GM12864 (cell line): ENCODE measurements at regions not wholly inside any gene's neighbourhood (a gene's known extent, or its start where the extent isn't known, plus 50 kb on each side); places are given as distances from the start of the nearest gene placed in this dataset.

Experiments used
- DNase-seq: peaks from one replicate; pipeline ENCODE4 v3.0.0-alpha.2; 2011; ENCODE audit warnings: low read depth
- H3K4me3 ChIP-seq: 2 replicates; pipeline ENCODE4 v1.5.1; 2011; ENCODE audit warnings: mild to moderate bottlenecking, low read depth, low read length, control low read depth
- CTCF ChIP-seq: IDR thresholded peaks from 2 replicates; pipeline ENCODE4 v1.5.1; 2011; ENCODE audit warnings: low read depth, mild to moderate bottlenecking, moderate library complexity, low read length, control low read depth, inconsistent platforms; ENCODE audit errors: missing control alignments

- no peak overlapping the region for H3K4me3 ChIP-seq
- DNase-seq, result no peak
- no peak for TF ChIP-seq CTCF
These were observed 553.7 kb upstream of the AMELY start for GRCh38 chrY:7465185-7465621.

DNA sequence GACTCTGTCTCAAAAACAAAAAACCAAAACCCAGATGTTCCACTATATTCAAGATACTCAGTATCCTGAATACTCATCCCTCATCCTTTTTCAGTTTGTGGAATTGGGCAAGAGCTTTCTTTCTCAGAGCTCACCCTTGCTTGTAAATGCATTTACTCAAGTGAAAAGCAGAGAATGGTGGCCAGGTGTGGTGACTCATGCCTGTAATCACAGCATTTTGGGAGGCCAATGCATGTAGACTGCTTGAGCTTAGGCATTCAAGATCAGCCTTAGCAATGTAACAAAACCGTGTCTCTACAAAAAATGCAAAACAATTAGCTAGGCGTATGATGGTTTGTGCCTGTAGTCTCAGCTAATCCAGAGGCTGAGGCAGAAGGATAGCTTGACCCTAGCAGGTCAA lies 553.2 kb upstream of the AMELY start:
- no peak overlapping the region for H3K4me3 ChIP-seq
- no peak for TF ChIP-seq CTCF
- DNase-seq, result no peak

DNA sequence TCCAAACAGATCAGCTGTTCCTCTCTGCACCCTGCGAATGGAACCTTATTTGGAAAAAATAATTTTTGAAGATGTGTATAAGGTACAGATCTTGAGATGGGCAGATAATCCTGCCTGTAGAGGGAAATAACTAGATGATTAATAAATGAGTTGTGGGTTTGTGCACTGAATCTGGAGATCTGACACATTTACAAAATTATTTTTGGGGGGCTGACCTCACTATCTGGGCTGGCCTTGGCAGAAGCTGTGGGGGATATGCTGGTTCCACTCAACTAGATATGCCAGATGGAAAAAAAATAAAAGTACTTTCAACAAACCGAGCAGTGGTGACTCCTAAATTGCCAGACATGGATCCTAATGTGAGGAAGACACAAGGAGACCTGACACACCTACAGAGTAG lies 552.2 kb upstream of the AMELY start:
- DNase-seq, result no peak
- no peak overlapping the region for H3K4me3 ChIP-seq
- TF ChIP-seq CTCF, result no peak

DNA sequence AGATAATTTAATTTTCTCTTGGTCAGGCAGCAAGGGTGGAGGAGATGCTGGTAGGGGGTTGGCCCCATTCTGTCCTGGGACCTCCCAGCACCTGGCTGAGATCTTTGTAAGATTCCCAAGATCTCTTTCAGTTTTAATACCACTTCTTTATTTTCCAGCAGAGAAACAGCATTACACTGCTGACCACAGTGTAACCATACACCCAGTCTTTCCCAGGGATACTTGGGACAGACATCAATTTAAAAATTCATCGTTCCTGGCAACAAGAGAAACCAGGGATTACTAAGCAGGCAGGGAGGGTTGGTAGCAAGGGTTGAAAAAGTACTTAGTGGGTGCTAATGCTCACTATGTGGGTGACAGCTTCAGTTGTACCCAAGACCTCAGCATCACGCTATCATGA lies 551.6 kb upstream of the AMELY start:
- TF ChIP-seq CTCF, result no peak
- H3K4me3 ChIP-seq, result no peak overlapping the region
- no peak for DNase-seq

DNA sequence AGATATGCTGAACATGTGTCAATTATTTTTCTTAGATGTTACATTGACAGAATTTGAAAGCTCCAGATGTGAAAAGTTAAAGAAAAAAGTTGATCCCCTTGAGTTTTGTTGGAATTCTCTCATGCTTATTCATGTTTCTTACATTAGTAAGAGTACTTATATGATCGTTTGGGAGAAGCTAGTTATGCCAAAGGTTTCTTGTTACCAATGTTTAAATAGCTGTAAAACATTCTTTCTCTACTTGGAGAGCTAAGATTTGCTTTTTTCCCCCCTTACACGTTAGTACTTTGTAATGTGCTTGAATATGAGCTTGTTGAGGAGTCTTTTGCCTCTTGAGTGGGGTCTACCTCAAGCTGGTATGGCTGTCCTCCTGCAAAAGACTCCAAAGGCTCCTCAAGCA lies 551.1 kb upstream of the AMELY start:
- H3K4me3 ChIP-seq, result no peak overlapping the region
- no peak for DNase-seq
- TF ChIP-seq CTCF, result no peak

- H3K4me3 ChIP-seq, result no peak overlapping the region
- no peak for TF ChIP-seq CTCF
- no peak for DNase-seq
These were observed 550.4 kb upstream of the AMELY start for GRCh38 chrY:7461873-7462525.

DNA sequence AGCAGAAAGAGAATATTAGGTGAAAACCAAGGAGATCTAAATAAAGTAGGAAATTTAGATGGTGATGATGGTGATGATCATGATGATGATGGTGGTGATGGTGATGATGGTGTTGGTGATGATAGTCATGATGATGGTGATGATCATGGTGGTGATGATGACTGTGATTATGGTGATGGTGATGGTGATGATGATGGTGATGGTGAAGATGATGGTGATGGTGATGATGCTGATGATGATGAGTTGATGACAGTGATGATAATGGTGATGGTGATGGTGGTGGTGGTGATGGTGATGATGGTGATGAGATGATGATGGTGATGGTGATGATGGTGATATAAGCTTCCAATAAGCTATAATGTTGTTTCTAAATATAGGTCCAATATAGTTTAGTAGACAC lies 548.2 kb upstream of the AMELY start:
- no peak for TF ChIP-seq CTCF
- H3K4me3 ChIP-seq, result no peak overlapping the region
- DNase-seq, result no peak
